SKM-1 (cell line): ENCODE measurements at regions not wholly inside any gene's neighbourhood (a gene's known extent, or its start where the extent isn't known, plus 50 kb on each side); places are given as distances from the start of the nearest gene placed in this dataset.

Experiments used
- DNase-seq: peaks from one replicate; lab custom pipeline; 2025; ENCODE audit not compliant: unreplicated experiment; lab: John Stamatoyannopoulos, UW

- DNase-seq = no peak
Observed at GRCh38 chr2:20150110-20150706, 74.7 kb downstream of the SDC1 start.

DNA sequence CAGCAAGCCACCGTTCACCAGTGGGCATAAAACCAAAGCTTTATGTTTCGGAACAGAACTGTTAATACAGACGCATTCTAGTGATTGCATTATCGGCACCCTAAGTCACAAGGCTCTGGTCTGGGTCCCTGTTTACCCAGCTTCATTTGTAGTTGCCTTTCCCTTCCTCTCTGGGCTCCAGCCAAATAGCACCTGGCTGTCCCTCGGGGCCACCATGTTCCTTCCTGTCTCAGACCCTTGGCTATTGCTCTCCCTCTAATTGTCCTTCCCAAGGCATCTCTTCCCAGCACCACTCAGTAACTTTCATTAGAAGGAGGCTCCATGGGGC, 75.3 kb downstream of the SDC1 start:
- DNase-seq = no peak

DNA sequence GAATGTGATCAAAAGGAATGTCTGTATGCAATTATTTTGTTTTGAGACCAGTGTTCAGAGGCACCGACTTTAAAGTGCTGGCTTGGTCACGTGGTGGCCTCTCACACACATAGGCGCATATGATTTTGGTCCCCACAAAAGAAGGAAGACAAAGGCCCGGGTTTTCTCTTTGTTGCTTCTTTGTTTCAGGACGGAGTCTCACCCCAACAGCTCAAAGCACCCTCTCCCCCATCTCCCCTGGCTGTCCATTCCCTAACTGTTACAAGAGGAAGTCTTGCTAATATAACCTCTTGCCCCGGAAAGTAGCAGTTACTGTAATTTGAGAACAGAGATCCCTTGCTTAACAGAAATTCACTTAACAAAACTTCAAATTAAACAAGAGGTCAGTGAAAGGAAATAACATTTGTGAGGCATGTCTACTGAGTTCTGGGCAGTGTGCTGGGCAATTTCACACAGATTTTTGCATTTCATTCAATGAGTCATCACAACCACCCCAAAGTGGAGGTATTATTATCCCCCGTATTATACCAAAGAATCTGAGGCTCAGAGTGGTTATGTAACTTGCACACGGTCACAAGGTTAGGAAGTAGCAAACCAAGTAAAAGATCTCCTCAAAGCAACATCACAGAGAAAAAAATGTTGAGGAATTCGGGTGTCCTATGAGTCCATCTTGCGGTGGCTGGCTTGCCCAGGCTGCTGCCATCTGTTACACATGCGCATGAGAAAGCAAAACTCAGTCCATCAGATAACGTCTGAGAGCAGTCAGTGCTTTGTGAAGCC, 75.8 kb downstream of the SDC1 start:
- peak; percentile 55 for DNase-seq

DNA sequence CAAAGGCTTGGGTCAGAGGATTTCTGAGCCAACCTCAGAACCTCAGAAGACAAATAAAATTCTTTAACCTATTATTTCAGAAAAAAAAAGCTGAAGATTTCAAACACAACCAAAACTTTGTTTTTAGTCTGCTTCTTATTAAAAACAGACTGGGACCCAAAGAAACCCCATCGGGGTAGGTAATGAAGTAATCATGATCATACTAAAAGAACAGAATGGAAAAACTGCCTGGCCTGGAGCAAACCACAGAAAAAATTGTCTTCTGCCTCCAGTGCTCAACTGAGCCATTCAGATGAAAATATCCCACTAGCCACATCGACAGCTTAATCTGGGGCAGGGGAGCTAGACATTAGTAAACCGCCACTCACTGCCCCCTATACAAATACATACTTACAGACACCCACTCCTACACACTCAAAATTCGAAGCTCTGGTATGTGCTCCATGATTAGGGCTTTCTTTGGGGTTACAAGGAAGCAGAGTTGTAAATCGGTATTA, 76.5 kb downstream of the SDC1 start:
- no peak for DNase-seq

DNA sequence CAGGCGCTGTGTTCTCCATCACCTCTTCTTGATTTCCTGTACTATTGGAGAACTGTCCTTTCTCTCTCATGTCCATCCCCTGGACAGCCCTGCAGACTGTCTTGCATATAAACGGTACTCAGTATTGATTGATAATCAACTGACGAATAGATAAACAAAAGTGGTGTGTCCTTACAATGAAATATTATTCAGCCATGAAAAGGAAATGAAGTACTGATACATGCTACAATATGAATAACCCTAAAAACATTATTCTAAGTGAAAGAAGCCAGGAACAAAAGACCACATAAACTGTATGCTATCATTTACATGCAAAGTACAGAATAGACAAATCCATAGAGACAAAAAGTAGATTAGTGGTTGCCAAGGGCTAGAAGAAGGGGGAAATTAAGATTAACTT, 77.6 kb downstream of the SDC1 start:
- no peak for DNase-seq

DNA sequence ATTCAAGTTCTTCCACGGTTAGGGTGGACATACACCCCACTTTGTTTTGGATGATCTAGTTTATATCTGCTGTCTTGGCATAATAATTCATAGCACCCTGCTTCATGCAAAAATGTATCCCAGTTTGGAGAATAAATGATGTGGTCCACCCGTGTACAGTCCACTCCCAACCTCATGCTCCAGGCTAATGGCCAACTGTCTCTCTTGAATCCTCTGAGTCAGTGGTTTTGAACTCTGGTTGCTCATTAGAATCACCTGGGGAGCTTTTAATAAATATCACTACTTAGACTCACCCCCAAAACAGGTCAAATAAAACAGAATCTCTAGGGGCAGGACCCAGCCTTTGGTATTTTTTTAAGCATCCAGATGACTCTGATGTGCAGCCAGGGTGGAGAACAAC, 78.5 kb downstream of the SDC1 start:
- no peak for DNase-seq

- DNase-seq = no peak
Observed at GRCh38 chr2:20145497-20146193, 79.3 kb downstream of the SDC1 start.

- no peak for DNase-seq
Observed at GRCh38 chr2:20144861-20145260, 80.1 kb downstream of the SDC1 start.

GRCh38 chr2:20144196-20144595, 80.7 kb downstream of the SDC1 start:
- DNase-seq = no peak

GRCh38 chr2:20143263-20143662, 81.7 kb downstream of the SDC1 start:
- DNase-seq = no peak

DNA sequence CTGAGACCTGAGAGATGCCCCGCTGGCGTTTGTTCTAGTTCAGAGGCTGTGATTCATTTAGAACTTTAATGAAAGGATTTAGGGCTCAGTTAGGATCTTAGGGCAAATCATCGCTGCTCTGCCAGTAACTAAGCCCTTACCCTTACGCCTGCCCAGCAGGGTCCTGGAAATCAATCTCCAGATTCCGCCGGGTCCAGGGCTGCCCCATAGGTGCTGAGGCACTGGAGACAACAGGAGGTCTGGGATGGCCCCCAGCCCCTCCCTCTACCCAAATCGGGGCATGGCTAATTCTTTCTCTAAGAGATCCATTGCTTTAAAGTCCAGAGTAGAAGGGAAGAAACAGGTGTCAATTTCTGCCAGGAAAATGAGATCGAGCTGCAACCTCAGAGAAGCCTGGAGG, 83.1 kb downstream of the SDC1 start:
- no peak for DNase-seq

GRCh38 chr2:20141056-20141762, 83.7 kb downstream of the SDC1 start:
- no peak for DNase-seq

GRCh38 chr2:20140321-20141055, 84.4 kb downstream of the SDC1 start:
- DNase-seq = no peak

- DNase-seq = no peak
Observed at GRCh38 chr2:20139407-20140172, 85.3 kb downstream of the SDC1 start.

- DNase-seq = no peak
Observed at GRCh38 chr2:20138696-20139095, 86.2 kb downstream of the SDC1 start.

GRCh38 chr2:20137884-20138283, 86.5 kb upstream of the LAPTM4A start:
- DNase-seq = no peak

GRCh38 chr2:20137131-20137571, 85.7 kb upstream of the LAPTM4A start:
- no peak for DNase-seq

DNA sequence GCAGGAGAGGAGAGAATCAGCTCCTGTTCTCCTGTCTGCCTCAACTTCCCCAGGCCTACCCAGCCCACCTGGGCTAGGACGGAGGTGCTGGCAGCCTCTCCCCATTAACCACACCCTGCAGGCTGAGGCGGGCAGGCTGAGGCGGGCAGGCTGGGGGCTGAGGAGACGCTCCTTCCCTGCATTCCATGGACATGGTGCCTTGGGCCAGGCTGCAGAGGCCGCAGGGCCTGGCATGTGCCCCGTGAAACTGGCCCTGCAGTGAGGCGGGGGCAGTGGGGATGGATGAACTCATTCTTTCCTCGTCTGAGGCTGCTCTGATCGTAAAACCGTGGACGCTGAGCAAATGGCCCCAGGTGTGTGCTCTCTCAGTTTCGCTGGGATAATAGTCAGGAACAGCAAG, 84.7 kb upstream of the LAPTM4A start:
- DNase-seq = no peak

DNA sequence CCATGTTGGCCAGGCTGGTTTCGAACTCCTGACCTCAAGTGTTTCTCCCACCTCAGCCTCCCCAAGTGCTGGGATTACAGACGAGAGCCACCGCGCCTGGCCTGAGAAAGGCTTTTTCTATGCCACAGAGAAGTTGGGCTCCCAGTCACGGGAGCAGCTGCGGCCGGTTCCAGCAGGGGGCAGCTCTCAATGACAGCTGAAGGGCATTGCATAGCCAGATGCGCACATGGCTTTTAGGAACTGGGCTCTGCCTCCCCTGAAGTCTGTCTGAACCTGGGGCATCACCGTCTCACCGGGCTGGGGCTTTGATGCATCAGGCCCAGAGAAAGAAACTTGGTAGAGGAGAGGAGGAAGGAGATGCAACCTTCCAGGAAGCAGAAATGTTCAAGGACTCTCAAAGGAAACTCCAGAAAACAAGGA, 84.2 kb upstream of the LAPTM4A start:
- DNase-seq = peak; percentile 52

GRCh38 chr2:20132990-20133535, 81.6 kb upstream of the LAPTM4A start:
- DNase-seq = no peak
